ENCODE measurements at regions not wholly inside any gene's neighbourhood (a gene's known extent, or its start where the extent isn't known, plus 50 kb on each side); places are given as distances from the start of the nearest gene placed in this dataset.

GRCh38 chrX:68938244-68939004 is 109.6 kb downstream of the EFNB1 start:
- intact Hi-C loops (cut with micrococcal nuclease) = loop anchor here (5.0 kb wide), 1 partner anchor 106 kb away; no protein-coding TSS in a partner anchor
- peak; percentile 44 for ATAC-seq
- no peak for DNase-seq

GRCh38 chrX:68937581-68937980 is 108.8 kb downstream of the EFNB1 start:
- ATAC-seq (no peak), DNase-seq (no peak)
- intact Hi-C loops (cut with micrococcal nuclease) = loop anchor here (5.0 kb wide), 1 partner anchor 105 kb away; no protein-coding TSS in a partner anchor

- ATAC-seq = no peak
- intact Hi-C loops (cut with micrococcal nuclease) = loop anchor here (5.0 kb wide), 1 partner anchor 104 kb away; no protein-coding TSS in a partner anchor
Observed at GRCh38 chrX:68936608-68937007, 107.8 kb downstream of the EFNB1 start.

GRCh38 chrX:68936126-68936525 is 107.3 kb downstream of the EFNB1 start:
- intact Hi-C loops (cut with micrococcal nuclease) = loop anchor here (5.0 kb wide), 1 partner anchor 104 kb away; no protein-coding TSS in a partner anchor
- ATAC-seq = no peak
- no peak for DNase-seq

More at GRCh38 chrX:68936608-68937007, 107.8 kb downstream of the EFNB1 start:
- no peak for DNase-seq

GRCh38 chrX:68935362-68935761 is 106.5 kb downstream of the EFNB1 start:
- intact Hi-C loops (cut with micrococcal nuclease) = loop anchor here (5.0 kb wide), 1 partner anchor 103 kb away; no protein-coding TSS in a partner anchor
- DNase-seq (no peak), ATAC-seq (no peak)

- ATAC-seq = no peak
- intact Hi-C loops (cut with micrococcal nuclease) = loop anchor here (5.0 kb wide), 1 partner anchor 103 kb away; no protein-coding TSS in a partner anchor
Observed at GRCh38 chrX:68934922-68935321, 106.1 kb downstream of the EFNB1 start.

GRCh38 chrX:68934421-68934820 is 105.6 kb downstream of the EFNB1 start:
- ATAC-seq (no peak), DNase-seq (no peak)
- intact Hi-C loops (cut with micrococcal nuclease) = no loop called here

More at GRCh38 chrX:68934922-68935321, 106.1 kb downstream of the EFNB1 start:
- DNase-seq = no peak

GRCh38 chrX:68932611-68933010 is 103.8 kb downstream of the EFNB1 start:
- DNase-seq (peak; percentile 39), ATAC-seq (peak; percentile 80)
- intact Hi-C loops (cut with micrococcal nuclease) = no loop called here

- intact Hi-C loops (cut with micrococcal nuclease) = no loop called here
- peak; percentile 36 for DNase-seq
- ATAC-seq = peak; percentile 44
Observed at GRCh38 chrX:68931345-68931744, 102.5 kb downstream of the EFNB1 start.

GRCh38 chrX:68930542-68931317 is 101.9 kb downstream of the EFNB1 start:
- DNase-seq (no peak), ATAC-seq (no peak)
- intact Hi-C loops (cut with micrococcal nuclease) = no loop called here

- intact Hi-C loops (cut with micrococcal nuclease) = no loop called here
- ATAC-seq = peak; percentile 60
Observed at GRCh38 chrX:68929332-68930150, 100.7 kb downstream of the EFNB1 start.

GRCh38 chrX:68928401-68928800 is 99.6 kb downstream of the EFNB1 start:
- intact Hi-C loops (cut with micrococcal nuclease) = no loop called here
- no peak for ATAC-seq
- DNase-seq = no peak

More at GRCh38 chrX:68929332-68930150, 100.7 kb downstream of the EFNB1 start:
- DNase-seq = no peak

GRCh38 chrX:68927178-68927577 is 98.4 kb downstream of the EFNB1 start:
- intact Hi-C loops (cut with micrococcal nuclease) = no loop called here
- DNase-seq (no peak), ATAC-seq (no peak)

- intact Hi-C loops (cut with micrococcal nuclease) = no loop called here
- ATAC-seq (no peak), DNase-seq (no peak)
Observed at GRCh38 chrX:68923147-68923546, 94.3 kb downstream of the EFNB1 start.

GRCh38 chrX:68922013-68922412 is 93.2 kb downstream of the EFNB1 start:
- DNase-seq (no peak), ATAC-seq (peak; percentile 47)
- intact Hi-C loops (cut with micrococcal nuclease) = no loop called here

- ATAC-seq (peak; percentile 62), DNase-seq (peak; percentile 51)
- intact Hi-C loops (cut with micrococcal nuclease) = no loop called here
Observed at GRCh38 chrX:68920561-68920960, 91.7 kb downstream of the EFNB1 start.

- intact Hi-C loops (cut with micrococcal nuclease) = no loop called here
- DNase-seq (no peak), ATAC-seq (peak; percentile 44)
Observed at GRCh38 chrX:68919707-68920106, 90.9 kb downstream of the EFNB1 start.

- ATAC-seq (peak; percentile 54), DNase-seq (no peak)
- intact Hi-C loops (cut with micrococcal nuclease) = no loop called here
Observed at GRCh38 chrX:68918202-68918601, 89.4 kb downstream of the EFNB1 start.

- intact Hi-C loops (cut with micrococcal nuclease) = no loop called here
- no peak for ATAC-seq
Observed at GRCh38 chrX:68917799-68918198, 89.0 kb downstream of the EFNB1 start.

More at GRCh38 chrX:68917799-68918198, 89.0 kb downstream of the EFNB1 start:
- no peak for DNase-seq
